ENCODE measurements at regions not wholly inside any gene's neighbourhood (a gene's known extent, or its start where the extent isn't known, plus 50 kb on each side); places are given as distances from the start of the nearest gene placed in this dataset.

GRCh38 chr1:198923993-198924392, 285.2 kb downstream of the PTPRC start:
- intact Hi-C loops (cut with DNase I): no loop called here
- DNase-seq: no peak

- no peak for DNase-seq
- intact Hi-C loops (cut with DNase I): no loop called here
Observed at GRCh38 chr1:198925567-198925966, 286.7 kb downstream of the PTPRC start.

- intact Hi-C loops (cut with DNase I): no loop called here
Observed at GRCh38 chr1:198927129-198927528, 288.3 kb downstream of the PTPRC start.

GRCh38 chr1:198929111-198929604, 290.3 kb downstream of the PTPRC start:
- DNase-seq: no peak
- intact Hi-C loops (cut with DNase I): no loop called here

More at GRCh38 chr1:198927129-198927528, 288.3 kb downstream of the PTPRC start:
- no peak for DNase-seq

- intact Hi-C loops (cut with DNase I): loop anchor here (10.0 kb wide), 1 partner anchor 185 kb away; no protein-coding TSS in a partner anchor
- DNase-seq: peak in 3 of 42 donors; percentile 8 to 34 (median 25)
Observed at GRCh38 chr1:198929961-198930599, 291.2 kb downstream of the PTPRC start.

GRCh38 chr1:198932351-198932991, 293.6 kb downstream of the PTPRC start:
- peak in 23 of 42 donors; percentile 24 to 78 (median 45) for DNase-seq
- intact Hi-C loops (cut with DNase I): loop anchor here (10.0 kb wide), 1 partner anchor 182 kb away; no protein-coding TSS in a partner anchor

GRCh38 chr1:198933515-198934222, 294.8 kb downstream of the PTPRC start:
- intact Hi-C loops (cut with DNase I): loop anchor here (10.0 kb wide), 1 partner anchor 181 kb away; no protein-coding TSS in a partner anchor
- no peak for DNase-seq

GRCh38 chr1:198934426-198934825, 295.6 kb downstream of the PTPRC start:
- intact Hi-C loops (cut with DNase I): loop anchor here (10.0 kb wide), 1 partner anchor 180 kb away; no protein-coding TSS in a partner anchor
- no peak for DNase-seq

- DNase-seq: peak in 1 of 42 donors; percentile 22
- intact Hi-C loops (cut with DNase I): loop anchor here (10.0 kb wide), 1 partner anchor 180 kb away; no protein-coding TSS in a partner anchor
Observed at GRCh38 chr1:198934901-198935305, 296.1 kb downstream of the PTPRC start.

GRCh38 chr1:198935306-198935921, 296.6 kb downstream of the PTPRC start:
- DNase-seq: peak; percentile 38 to 87 (median 72)
- intact Hi-C loops (cut with DNase I): loop anchor here (10.0 kb wide), 1 partner anchor 179 kb away; no protein-coding TSS in a partner anchor

- DNase-seq: peak in 6 of 42 donors; percentile 14 to 53 (median 23)
Observed at GRCh38 chr1:198936371-198937083, 297.7 kb downstream of the PTPRC start.

GRCh38 chr1:198937231-198938031, 298.6 kb downstream of the PTPRC start:
- intact Hi-C loops (cut with DNase I): loop anchor here (2.0 to 10.0 kb wide), 2 partner anchors 143 to 177 kb away; no protein-coding TSS in a partner anchor
- peak in 40 of 42 donors; percentile 5 to 93 (median 76) for DNase-seq

More at GRCh38 chr1:198936371-198937083, 297.7 kb downstream of the PTPRC start:
- intact Hi-C loops (cut with DNase I): loop anchor here (2.0 to 10.0 kb wide), 2 partner anchors 144 to 178 kb away; no protein-coding TSS in a partner anchor

- DNase-seq: no peak
- intact Hi-C loops (cut with DNase I): loop anchor here (10.0 kb wide), 1 partner anchor 176 kb away; no protein-coding TSS in a partner anchor
Observed at GRCh38 chr1:198939286-198939685, 300.4 kb downstream of the PTPRC start.

- DNase-seq: no peak
- intact Hi-C loops (cut with DNase I): loop anchor here (10.0 kb wide), 1 partner anchor 175 kb away; no protein-coding TSS in a partner anchor
Observed at GRCh38 chr1:198939956-198940355, 301.1 kb downstream of the PTPRC start.

- intact Hi-C loops (cut with DNase I): no loop called here
- no peak for DNase-seq
Observed at GRCh38 chr1:198942466-198942865, 303.6 kb downstream of the PTPRC start.

- no peak for DNase-seq
- intact Hi-C loops (cut with DNase I): no loop called here
Observed at GRCh38 chr1:198943484-198944187, 304.8 kb downstream of the PTPRC start.

GRCh38 chr1:198947456-198947855, 308.6 kb downstream of the PTPRC start:
- intact Hi-C loops (cut with DNase I): no loop called here
- DNase-seq: no peak
